T-helper 1 cell treated with Interleukin-12 subunit alpha and Interleukin-12 subunit beta and Interleukin-4 antibody, amounts not matched to agents 30 μg/mL and 1 μg/mL, for 36 hours (primary cell): ENCODE measurements at regions not wholly inside any gene's neighbourhood (a gene's known extent, or its start where the extent isn't known, plus 50 kb on each side); places are given as distances from the start of the nearest gene placed in this dataset.
"Not testable (repeated sequence)": the region's sequence is repeated elsewhere in the genome, so short reads cannot be mapped to it uniquely, and the experiment has no call there.

ENCODE experiments used
- H3K27ac Mint-ChIP-seq: one replicate; pipeline ENCODE4 v1.8.0; 2021; ENCODE audit warnings: mild to moderate bottlenecking, mixed read lengths
- H3K27me3 Mint-ChIP-seq: one replicate; pipeline ENCODE4 v1.8.0; 2021; ENCODE audit warnings: low read depth, mixed read lengths
- H3K36me3 Mint-ChIP-seq: one replicate; pipeline ENCODE4 v1.8.0; 2021; ENCODE audit warnings: low read depth, mixed read lengths
- H3K4me1 Mint-ChIP-seq: one replicate; pipeline ENCODE4 v1.8.0; 2021; ENCODE audit warnings: low read depth, mixed read lengths
- H3K4me3 Mint-ChIP-seq: one replicate; pipeline ENCODE4 v1.8.0; 2021; ENCODE audit warnings: mild to moderate bottlenecking, moderate library complexity, mixed read lengths
- H3K9me3 Mint-ChIP-seq: one replicate; pipeline ENCODE4 v1.8.0; 2021; ENCODE audit warnings: mixed read lengths

GRCh38 chr9:97096793-97097192, 57.9 kb upstream of the CTSV start:
- Mint-ChIP-seq H3K4me3 (no peak overlapping the region), H3K9me3 (no peaks in the 10 kb centered on the region), H3K27me3 (peaks cover 11% of the 10 kb centered on the region), H3K36me3 (no peaks in the 10 kb centered on the region), H3K27ac (no peak overlapping the region), H3K4me1 (no peaks in the 10 kb centered on the region)

DNA sequence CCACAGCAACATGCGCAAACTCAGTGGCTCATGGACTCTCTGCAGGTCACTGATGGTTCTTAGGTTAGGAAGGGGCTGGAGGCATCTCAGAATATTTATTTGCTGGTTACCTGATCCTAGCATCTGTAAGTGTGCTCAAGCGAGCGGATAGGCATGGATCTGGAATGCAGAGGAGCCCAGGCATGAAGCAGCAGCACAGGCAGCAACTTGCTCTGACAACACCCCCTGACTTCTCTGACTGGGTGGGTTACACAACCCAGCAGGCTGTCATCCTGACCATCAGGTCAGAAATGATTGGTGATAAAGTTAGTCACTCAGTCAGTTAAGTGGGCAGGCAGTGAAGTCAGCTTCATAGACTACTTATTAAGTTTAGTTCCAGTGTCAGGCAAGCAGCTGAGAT, 50.4 kb upstream of the CTSV start:
- H3K9me3 Mint-ChIP-seq, H3K4me1 Mint-ChIP-seq, H3K27ac Mint-ChIP-seq: not testable (repeated sequence)

More for the DNA sequence above, 50.4 kb upstream of the CTSV start:
- peaks cover 32% of the 10 kb centered on the region for H3K27me3 Mint-ChIP-seq
- not testable (repeated sequence) for H3K36me3 Mint-ChIP-seq, H3K4me3 Mint-ChIP-seq
